Neural cell (in vitro differentiated cells): ENCODE measurements at regions not wholly inside any gene's neighbourhood (a gene's known extent, or its start where the extent isn't known, plus 50 kb on each side); places are given as distances from the start of the nearest gene placed in this dataset.

Source experiments
- H2AFZ ChIP-seq: fragments of 200-600, 300-800 bp; sonication (generic), shearing (Covaris generic); 2 replicates; pipeline ENCODE4 v1.6.0; 2014; ENCODE audit warnings: low read depth, mild to moderate bottlenecking, antibody characterized with exemption, low read length, moderate library complexity
- H3F3A ChIP-seq: fragments of 200-600 bp; shearing (Covaris generic); 2 replicates; pipeline ENCODE4 v1.6.1; 2016; ENCODE audit warnings: mild to moderate bottlenecking, moderate library complexity, mixed read lengths, antibody characterized with exemption, low read length; ENCODE audit not compliant: insufficient read depth, poor library complexity, severe bottlenecking
- H3K27ac ChIP-seq: fragments of 200-600, 300-800 bp; sonication (generic), shearing (Covaris generic); 2 replicates; pipeline ENCODE4 v1.5.1; 2014; ENCODE audit warnings: mild to moderate bottlenecking, low read length, moderate library complexity
- H3K27me3 ChIP-seq: fragments of 300-800, 200-600 bp; sonication (generic), shearing (Covaris generic); 2 replicates; pipeline ENCODE4 v1.6.0; 2014; ENCODE audit warnings: mild to moderate bottlenecking, low read depth, low read length, moderate library complexity; ENCODE audit not compliant: insufficient read depth
- H3K36me3 ChIP-seq: fragments of 300-800, 200-600 bp; sonication (generic), shearing (Covaris generic); 2 replicates; pipeline ENCODE4 v1.5.1; 2014; ENCODE audit warnings: mild to moderate bottlenecking, antibody characterized with exemption, low read length, moderate library complexity; ENCODE audit not compliant: insufficient read depth
- H3K4me2 ChIP-seq: fragments of 300-800, 200-600 bp; sonication (generic), shearing (Covaris generic); 2 replicates; pipeline ENCODE4 v1.6.0; 2014; ENCODE audit warnings: mild to moderate bottlenecking, low read length
- H3K4me3 ChIP-seq: fragments of 300-800, 200-600 bp; sonication (generic), shearing (Covaris generic); 2 replicates; pipeline ENCODE4 v1.5.1; 2014; ENCODE audit warnings: mild to moderate bottlenecking, low read length, moderate library complexity
- H3K79me2 ChIP-seq: fragments of 200-600 bp; shearing (Covaris generic); replicated peaks from 2 replicates; pipeline ENCODE4 v1.6.0; 2014; ENCODE audit warnings: mild to moderate bottlenecking, low read length, moderate library complexity; ENCODE audit not compliant: insufficient read depth
- H3K9ac ChIP-seq: fragments of 300-800, 200-600 bp; sonication (generic), shearing (Covaris generic); 2 replicates; pipeline ENCODE4 v1.6.1; 2016; ENCODE audit warnings: mild to moderate bottlenecking, low read length, mixed read lengths
- H3K9me2 ChIP-seq: fragments of 200-600 bp; shearing (Covaris generic); 2 replicates; pipeline ENCODE4 v1.6.1; 2016; ENCODE audit warnings: mild to moderate bottlenecking, low read length, mixed read lengths; ENCODE audit not compliant: insufficient read depth
- H3K9me3 ChIP-seq: fragments of 200-600, 300-800 bp; sonication (generic), shearing (Covaris generic); 2 replicates; pipeline ENCODE4 v1.6.1; 2016; ENCODE audit warnings: mild to moderate bottlenecking, mixed run types, low read length, moderate library complexity, mixed read lengths
- H4K20me1 ChIP-seq: fragments of 200-600 bp; shearing (Covaris generic); 2 replicates; pipeline ENCODE4 v1.6.1; 2016; ENCODE audit warnings: mild to moderate bottlenecking, mixed run types; ENCODE audit not compliant: insufficient read depth
- CTCF ChIP-seq: fragments of 450-650 bp; IDR thresholded peaks from 2 replicates; pipeline ENCODE4 v1.5.1; 2014; ENCODE audit warnings: antibody characterized with exemption, mild to moderate bottlenecking, moderate library complexity; ENCODE audit not compliant: poor library complexity, severe bottlenecking
- EP300 ChIP-seq: fragments of 450-650 bp; conservative IDR thresholded peaks from 2 replicates; pipeline ENCODE4 v1.6.1; 2014; ENCODE audit warnings: antibody characterized with exemption, mild to moderate bottlenecking, moderate library complexity; ENCODE audit not compliant: poor library complexity, severe bottlenecking
- EZH2 ChIP-seq: fragments of 200-600, 300-800 bp; shearing (Covaris generic), sonication (generic); IDR thresholded peaks from 2 replicates; pipeline ENCODE4 v1.6.1; 2014; ENCODE audit warnings: antibody characterized with exemption, low read length, borderline replicate concordance, mild to moderate bottlenecking; ENCODE audit not compliant: insufficient read depth, poor library complexity, severe bottlenecking
- MXI1 ChIP-seq: fragments of 450-650 bp; conservative IDR thresholded peaks from 2 replicates; pipeline ENCODE4 v1.6.1; 2014; ENCODE audit warnings: antibody characterized with exemption, mild to moderate bottlenecking; ENCODE audit not compliant: poor library complexity, severe bottlenecking
- POLR2AphosphoS5 ChIP-seq: IDR thresholded peaks from 2 replicates; pipeline ENCODE4 v1.6.1; 2012
- RAD21 ChIP-seq: fragments of 450-650 bp; conservative IDR thresholded peaks from 2 replicates; pipeline ENCODE4 v1.6.1; 2014; ENCODE audit warnings: antibody characterized with exemption, mild to moderate bottlenecking, moderate library complexity
- REST ChIP-seq: IDR thresholded peaks from 2 replicates; pipeline ENCODE4 v1.6.1; 2012; ENCODE audit warnings: borderline replicate concordance
- SMC3 ChIP-seq: fragments of 450-650 bp; conservative IDR thresholded peaks from 2 replicates; pipeline ENCODE4 v1.6.1; 2014; ENCODE audit warnings: antibody characterized with exemption, mild to moderate bottlenecking, moderate library complexity; ENCODE audit not compliant: poor library complexity
- TAF1 ChIP-seq: IDR thresholded peaks from 2 replicates; pipeline ENCODE4 v1.6.1; 2012; ENCODE audit warnings: low read depth

GRCh38 chr2:21422724-21423522 is 299.2 kb downstream of the TDRD15 start:
- Histone ChIP-seq H3K79me2 (no peaks in the 10 kb centered on the region), H3K27ac (peak overlapping the region; percentile 47), H3K9me3 (no peaks in the 10 kb centered on the region), H3K9ac (no peak overlapping the region), H3K4me3 (no peak overlapping the region), H3F3A (no peaks in the 10 kb centered on the region), H3K36me3 (no peaks in the 10 kb centered on the region), H3K27me3 (no peaks in the 10 kb centered on the region), H4K20me1 (no peaks in the 10 kb centered on the region), H3K9me2 (no peaks in the 10 kb centered on the region), H2AFZ (no peak overlapping the region), H3K4me2 (no peak overlapping the region)
- TF ChIP-seq POLR2AphosphoS5, result no peak
- TF ChIP-seq EZH2, result no peak
- TF ChIP-seq RAD21, result no peak
- no peak for TF ChIP-seq TAF1
- no peak for TF ChIP-seq REST
- TF ChIP-seq SMC3, result no peak
- no peak for TF ChIP-seq EP300
- TF ChIP-seq CTCF, result no peak
- TF ChIP-seq MXI1, result no peak

- H3K4me3 ChIP-seq, result no peak overlapping the region
- H3K9me2 ChIP-seq, result no peaks in the 10 kb centered on the region
- no peaks in the 10 kb centered on the region for H3K27me3 ChIP-seq
- H3K36me3 ChIP-seq, result no peaks in the 10 kb centered on the region
- TF ChIP-seq REST (no peak), EZH2 (no peak), TAF1 (no peak), CTCF (no peak), RAD21 (no peak), EP300 (no peak), SMC3 (no peak), POLR2AphosphoS5 (no peak), MXI1 (no peak)
- no peaks in the 10 kb centered on the region for H3F3A ChIP-seq
- no peak overlapping the region for H3K27ac ChIP-seq
- H3K4me2 ChIP-seq, result no peak overlapping the region
- H3K79me2 ChIP-seq, result no peaks in the 10 kb centered on the region
- no peak overlapping the region for H2AFZ ChIP-seq
- H3K9ac ChIP-seq, result no peak overlapping the region
- no peaks in the 10 kb centered on the region for H3K9me3 ChIP-seq
- H4K20me1 ChIP-seq, result no peaks in the 10 kb centered on the region
These were observed 300.1 kb downstream of the TDRD15 start for GRCh38 chr2:21423854-21424253.
